Hepatocyte (in vitro differentiated cells): ENCODE measurements at regions not wholly inside any gene's neighbourhood (a gene's known extent, or its start where the extent isn't known, plus 50 kb on each side); places are given as distances from the start of the nearest gene placed in this dataset.
A peak's percentile ranks its signal among the peaks of the same experiment; 100 is the strongest.

Source experiments
- DNase-seq: peaks from one replicate; pipeline ENCODE4 v3.0.0-alpha.2; 2016; ENCODE audit warnings: low spot score
- H2AFZ ChIP-seq: fragments of 200-600 bp; sonication (generic); 2 replicates; pipeline ENCODE4 v1.6.0; 2016; ENCODE audit warnings: antibody characterized with exemption, mild to moderate bottlenecking
- H3K27ac ChIP-seq: fragments of 200-600 bp; sonication (generic); 2 replicates; pipeline ENCODE4 v1.5.1; 2016; ENCODE audit warnings: mild to moderate bottlenecking
- H3K27me3 ChIP-seq: fragments of 200-600 bp; sonication (generic); 2 replicates; pipeline ENCODE4 v1.6.1; 2016
- H3K36me3 ChIP-seq: fragments of 200-600 bp; sonication (generic); replicated peaks from 2 replicates; pipeline ENCODE4 v1.5.1; 2016; ENCODE audit warnings: low read depth; ENCODE audit not compliant: insufficient read depth
- H3K4me1 ChIP-seq: fragments of 200-600 bp; sonication (generic); 2 replicates; pipeline ENCODE4 v1.5.1; 2016; ENCODE audit warnings: mild to moderate bottlenecking, moderate library complexity; ENCODE audit not compliant: insufficient read depth
- H3K4me2 ChIP-seq: fragments of 200-600 bp; sonication (generic); 2 replicates; pipeline ENCODE4 v1.6.0; 2016
- H3K4me3 ChIP-seq: fragments of 200-600 bp; sonication (generic); 2 replicates; pipeline ENCODE4 v1.5.1; 2016; ENCODE audit warnings: mild to moderate bottlenecking
- H3K79me2 ChIP-seq: fragments of 200-600 bp; sonication (generic); 2 replicates; pipeline ENCODE4 v1.6.0; 2017; ENCODE audit warnings: mild to moderate bottlenecking
- H3K9me2 ChIP-seq: fragments of 200-600 bp; sonication (generic); replicated peaks from 2 replicates; pipeline ENCODE4 v1.6.0; 2017; ENCODE audit warnings: mild to moderate bottlenecking; ENCODE audit not compliant: insufficient read depth
- H3K9me3 ChIP-seq: fragments of 200-600 bp; sonication (generic); 2 replicates; pipeline ENCODE4 v1.5.1; 2016; ENCODE audit warnings: low read depth, mild to moderate bottlenecking
- H4K20me1 ChIP-seq: fragments of 200-600 bp; sonication (generic); 2 replicates; pipeline ENCODE4 v1.6.0; 2016; ENCODE audit warnings: mild to moderate bottlenecking; ENCODE audit not compliant: insufficient read depth, poor library complexity, severe bottlenecking
- EZH2 ChIP-seq: fragments of 200-600 bp; sonication (generic); IDR thresholded peaks from 2 replicates; pipeline ENCODE4 v1.6.1; 2016; ENCODE audit warnings: antibody characterized with exemption, mild to moderate bottlenecking, borderline replicate concordance
- EZH2phosphoT487 ChIP-seq: fragments of 200-600 bp; sonication (generic); IDR thresholded peaks from one replicate; pipeline ENCODE4 v1.6.1; 2018; ENCODE audit warnings: antibody characterized with exemption, mild to moderate bottlenecking, low read depth, moderate library complexity; ENCODE audit not compliant: unreplicated experiment, severe bottlenecking
- WGBS: methylation state at CpG from one replicate; pipeline ENCODE4 v1.1.6; 2016; ENCODE audit warnings: low lambda C conversion rate; ENCODE audit errors: missing lambda C conversion rate; 5-methylcytosine and 5-hydroxymethylcytosine counted together
- TF ChIP-seq, protein P1 (sequence below): fragments of 200-600 bp; sonication (generic); IDR thresholded peaks from 2 replicates; pipeline ENCODE4 v1.5.1; 2016; ENCODE audit warnings: antibody characterized with exemption, mild to moderate bottlenecking; ENCODE audit not compliant: poor library complexity

DNA sequence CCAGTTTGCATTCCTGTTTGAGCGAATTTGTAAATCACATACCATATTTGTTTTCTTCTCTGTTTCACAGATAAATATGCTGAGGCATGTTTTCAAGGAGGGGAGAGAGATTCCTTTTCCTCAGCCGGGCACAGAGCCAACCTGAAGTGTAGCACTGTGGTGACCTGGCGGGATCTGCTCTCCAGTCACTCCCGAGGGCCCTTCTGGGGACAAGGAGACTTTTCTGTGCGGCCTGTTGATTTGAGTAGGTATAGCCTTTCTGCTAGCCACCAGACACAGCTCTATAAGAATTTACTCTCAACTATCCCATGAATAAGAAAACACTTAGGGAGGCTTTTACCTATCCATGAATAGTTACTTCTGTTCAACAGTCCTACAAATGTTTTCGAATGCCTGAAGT is 63.5 kb upstream of the FDX1 start:
- H3K4me2 ChIP-seq: no peak overlapping the region
- H4K20me1 ChIP-seq: no peaks in the 10 kb centered on the region
- no peaks in the 10 kb centered on the region for H3K9me3 ChIP-seq
- peak; percentile 43 for DNase-seq
- peak overlapping the region; percentile 47 for H3K27ac ChIP-seq
- H3K36me3 ChIP-seq: no peaks in the 10 kb centered on the region
- peaks cover 16% of the 10 kb centered on the region for H3K4me1 ChIP-seq
- WGBS: 74% methylated on average over 6 of the region's 6 CpGs
- H3K4me3 ChIP-seq: no peak overlapping the region
- no peaks in the 10 kb centered on the region for H3K9me2 ChIP-seq
- no peaks in the 10 kb centered on the region for H3K27me3 ChIP-seq
- TF ChIP-seq EZH2: no peak
- TF ChIP-seq, protein P1, sequence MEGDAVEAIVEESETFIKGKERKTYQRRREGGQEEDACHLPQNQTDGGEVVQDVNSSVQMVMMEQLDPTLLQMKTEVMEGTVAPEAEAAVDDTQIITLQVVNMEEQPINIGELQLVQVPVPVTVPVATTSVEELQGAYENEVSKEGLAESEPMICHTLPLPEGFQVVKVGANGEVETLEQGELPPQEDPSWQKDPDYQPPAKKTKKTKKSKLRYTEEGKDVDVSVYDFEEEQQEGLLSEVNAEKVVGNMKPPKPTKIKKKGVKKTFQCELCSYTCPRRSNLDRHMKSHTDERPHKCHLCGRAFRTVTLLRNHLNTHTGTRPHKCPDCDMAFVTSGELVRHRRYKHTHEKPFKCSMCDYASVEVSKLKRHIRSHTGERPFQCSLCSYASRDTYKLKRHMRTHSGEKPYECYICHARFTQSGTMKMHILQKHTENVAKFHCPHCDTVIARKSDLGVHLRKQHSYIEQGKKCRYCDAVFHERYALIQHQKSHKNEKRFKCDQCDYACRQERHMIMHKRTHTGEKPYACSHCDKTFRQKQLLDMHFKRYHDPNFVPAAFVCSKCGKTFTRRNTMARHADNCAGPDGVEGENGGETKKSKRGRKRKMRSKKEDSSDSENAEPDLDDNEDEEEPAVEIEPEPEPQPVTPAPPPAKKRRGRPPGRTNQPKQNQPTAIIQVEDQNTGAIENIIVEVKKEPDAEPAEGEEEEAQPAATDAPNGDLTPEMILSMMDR: no peak
- TF ChIP-seq EZH2phosphoT487: no peak
- no peaks in the 10 kb centered on the region for H3K79me2 ChIP-seq
- no peak overlapping the region for H2AFZ ChIP-seq

DNA sequence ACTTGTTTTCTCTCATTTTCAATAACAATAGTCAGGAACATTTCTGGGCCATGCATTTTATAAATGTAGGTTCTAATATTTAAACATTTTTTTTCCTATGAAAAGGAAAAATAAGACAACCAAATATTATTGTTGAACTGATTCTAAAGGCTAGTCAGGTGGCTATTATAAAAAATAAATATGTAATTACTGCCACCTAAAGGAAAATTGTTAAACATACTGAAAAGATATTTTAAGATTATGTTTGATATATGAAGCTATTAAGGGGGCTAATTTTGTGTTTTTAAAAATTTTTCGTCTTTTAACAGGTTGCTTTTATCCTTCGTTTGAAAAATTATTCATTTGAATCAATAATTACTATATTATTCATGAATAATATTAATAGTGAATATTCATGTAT is 62.2 kb upstream of the FDX1 start:
- H3K27ac ChIP-seq: no peak overlapping the region
- H2AFZ ChIP-seq: no peak overlapping the region
- H3K4me3 ChIP-seq: no peak overlapping the region
- no peaks in the 10 kb centered on the region for H3K36me3 ChIP-seq
- no peak for TF ChIP-seq EZH2phosphoT487
- TF ChIP-seq, protein P1: peak; percentile 39
- no peaks in the 10 kb centered on the region for H3K9me3 ChIP-seq
- H3K27me3 ChIP-seq: no peaks in the 10 kb centered on the region
- DNase-seq: no peak
- H3K79me2 ChIP-seq: no peaks in the 10 kb centered on the region
- peaks cover 15% of the 10 kb centered on the region for H3K4me1 ChIP-seq
- no peaks in the 10 kb centered on the region for H3K9me2 ChIP-seq
- 89% methylated on average over 2 of the region's 2 CpGs for WGBS
- no peak overlapping the region for H3K4me2 ChIP-seq
- H4K20me1 ChIP-seq: no peaks in the 10 kb centered on the region

DNA sequence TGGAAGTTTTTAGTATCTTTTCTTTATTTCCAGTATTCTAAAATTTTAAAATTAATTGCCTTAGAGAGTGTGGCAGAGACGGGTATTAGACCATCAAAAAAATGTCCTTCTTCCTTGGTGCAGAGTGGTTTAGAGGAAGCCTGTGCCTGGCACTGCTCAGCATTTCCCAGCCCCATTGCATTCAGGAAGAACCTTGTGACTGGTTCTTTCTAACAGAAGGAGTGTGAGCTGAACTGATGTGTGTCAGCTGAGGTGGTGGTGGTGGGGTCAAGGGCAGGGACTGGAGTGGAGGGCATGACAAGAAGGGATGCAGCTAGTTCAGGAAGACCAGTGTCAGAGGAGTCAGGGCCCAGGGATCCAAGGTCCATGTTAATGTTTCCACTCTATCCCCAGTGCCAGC is 58.7 kb upstream of the FDX1 start:
- H3K27ac ChIP-seq: no peak overlapping the region
- H3K36me3 ChIP-seq: no peaks in the 10 kb centered on the region
- H4K20me1 ChIP-seq: no peaks in the 10 kb centered on the region
- no peak for DNase-seq
- TF ChIP-seq EZH2 (no peak), EZH2phosphoT487 (no peak)
- TF ChIP-seq, protein P1: no peak
- no peak overlapping the region for H3K4me3 ChIP-seq
- H3K4me1 ChIP-seq: peaks cover 7% of the 10 kb centered on the region
- no peaks in the 10 kb centered on the region for H3K27me3 ChIP-seq
- no peaks in the 10 kb centered on the region for H3K9me3 ChIP-seq
- no peaks in the 10 kb centered on the region for H3K9me2 ChIP-seq
- H2AFZ ChIP-seq: no peak overlapping the region
- no peak overlapping the region for H3K4me2 ChIP-seq
- H3K79me2 ChIP-seq: no peaks in the 10 kb centered on the region
- 91% methylated on average over 1 of the region's 1 CpG for WGBS

DNA sequence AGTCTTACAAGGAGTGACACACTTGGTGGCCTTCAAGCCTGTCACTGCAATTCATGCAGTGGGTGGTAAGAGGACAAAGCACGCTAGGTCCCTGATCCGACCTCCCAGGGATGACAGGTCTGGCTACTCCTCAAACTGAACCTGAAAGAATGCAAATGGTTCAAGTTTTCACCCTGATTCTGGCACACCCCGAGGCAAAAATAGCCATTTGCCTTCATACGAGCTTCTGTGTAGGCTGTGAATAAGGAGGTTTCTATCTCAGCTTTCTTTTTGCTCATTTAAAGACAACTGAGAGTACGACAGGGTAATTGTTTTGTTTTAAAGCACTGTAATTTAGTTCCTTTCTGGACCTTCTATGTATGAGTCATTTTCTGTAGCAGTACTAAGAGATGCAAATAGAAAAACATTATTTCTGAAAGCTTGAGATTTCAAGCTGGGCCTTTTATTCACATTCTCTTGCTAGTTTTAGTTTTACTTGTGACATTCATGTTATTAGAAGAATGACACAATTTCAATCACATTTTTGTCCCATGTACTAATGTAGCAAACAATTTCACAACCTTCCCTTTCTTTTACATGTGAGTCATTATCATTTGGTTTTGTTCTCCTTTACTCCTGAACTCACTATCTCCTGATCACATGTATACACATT is 56.6 kb upstream of the FDX1 start:
- TF ChIP-seq EZH2phosphoT487 (no peak), EZH2 (no peak)
- TF ChIP-seq, protein P1: no peak
- peak overlapping the region; percentile 24 for H3K4me2 ChIP-seq
- H3K9me3 ChIP-seq: no peaks in the 10 kb centered on the region
- WGBS: 47% methylated on average over 5 of the region's 5 CpGs
- H3K4me3 ChIP-seq: no peak overlapping the region
- peak overlapping the region; percentile 57 for H3K27ac ChIP-seq
- peak overlapping the region; percentile 10 for H2AFZ ChIP-seq
- DNase-seq: peak; percentile 11
- no peaks in the 10 kb centered on the region for H3K27me3 ChIP-seq
- H3K4me1 ChIP-seq: peaks cover 16% of the 10 kb centered on the region
- H3K79me2 ChIP-seq: no peaks in the 10 kb centered on the region
- no peaks in the 10 kb centered on the region for H3K9me2 ChIP-seq
- H4K20me1 ChIP-seq: no peaks in the 10 kb centered on the region
- no peaks in the 10 kb centered on the region for H3K36me3 ChIP-seq
